ENCODE measurements at regions not wholly inside any gene's neighbourhood (a gene's known extent, or its start where the extent isn't known, plus 50 kb on each side); places are given as distances from the start of the nearest gene placed in this dataset.

- no peak for DNase-seq (ENCODE audit: low read depth in 2 of 2)
These were observed 80.4 kb upstream of the DIO3 start for GRCh38 chr14:101480747-101481530.

- DNase-seq (ENCODE audit: low read depth in 2 of 2): no peak
These were observed 79.7 kb upstream of the DIO3 start for GRCh38 chr14:101481557-101481956.

DNA sequence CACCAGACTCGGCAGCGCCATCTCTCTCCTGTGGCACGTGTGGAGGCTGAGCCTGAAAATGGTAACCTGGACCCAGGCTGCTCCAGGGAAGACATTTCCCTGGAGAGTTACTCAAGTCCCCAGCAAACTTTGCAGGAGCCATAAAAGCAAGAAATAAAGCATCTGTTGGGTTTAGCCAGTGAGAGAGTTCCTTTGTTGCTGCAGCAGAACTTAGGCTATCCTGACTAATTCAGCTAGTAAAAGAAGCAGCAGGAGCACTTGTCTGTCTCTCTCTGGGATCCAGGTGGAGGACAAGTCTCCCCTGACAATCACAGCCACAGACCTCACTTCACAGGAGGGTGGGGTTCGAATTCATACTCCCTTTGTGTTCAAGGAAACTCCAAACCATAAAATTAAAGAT lies 79.2 kb upstream of the DIO3 start:
- DNase-seq (ENCODE audit: low read depth in 2 of 2): no peak

- DNase-seq (ENCODE audit: low read depth in 2 of 2): no peak
These were observed 77.5 kb upstream of the DIO3 start for GRCh38 chr14:101483829-101484228.

GRCh38 chr14:101489092-101489760 lies 72.1 kb upstream of the DIO3 start:
- no peak for DNase-seq (ENCODE audit: low read depth in 2 of 2)

DNA sequence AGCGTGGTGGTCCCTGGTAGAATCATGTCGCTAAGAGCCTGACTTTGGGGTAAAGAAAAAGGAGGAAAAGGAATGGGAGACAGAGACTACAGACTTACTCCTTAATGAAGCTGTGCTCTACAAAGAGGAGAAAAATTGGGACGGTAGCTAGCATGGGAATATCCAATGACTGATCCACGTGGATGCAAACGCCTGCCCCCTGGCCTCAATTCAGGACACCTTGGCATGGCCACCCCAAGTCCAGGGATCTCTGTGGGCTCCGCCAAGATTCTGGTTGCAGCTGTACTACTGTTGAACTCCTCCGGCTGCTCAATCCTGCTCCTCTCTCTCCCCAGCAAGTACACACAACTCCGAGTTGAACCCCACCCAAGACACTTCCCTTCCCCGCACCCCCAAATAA lies 70.5 kb upstream of the DIO3 start:
- DNase-seq (ENCODE audit: low read depth in 2 of 2): no peak

DNA sequence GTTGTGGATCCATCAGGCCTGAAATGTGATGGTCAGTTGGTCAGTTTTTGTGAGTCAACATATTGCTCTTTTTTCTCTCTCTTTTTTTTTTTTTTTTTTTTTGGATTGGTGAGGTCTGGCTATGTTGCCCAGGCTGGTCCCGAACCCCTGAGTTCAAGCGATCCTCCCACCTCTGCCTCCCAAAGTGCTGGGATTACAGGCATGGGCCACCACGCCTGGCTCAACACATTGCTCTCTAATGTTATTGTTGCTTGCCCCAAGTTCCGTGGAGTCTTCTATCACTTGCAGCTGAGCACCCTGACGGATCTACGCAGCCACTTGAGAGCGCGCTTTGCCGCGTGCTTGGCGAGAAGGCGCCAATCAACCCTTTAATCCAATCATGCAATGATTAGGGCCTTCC lies 69.5 kb upstream of the DIO3 start:
- DNase-seq (ENCODE audit: low read depth in 2 of 2): no peak

DNA sequence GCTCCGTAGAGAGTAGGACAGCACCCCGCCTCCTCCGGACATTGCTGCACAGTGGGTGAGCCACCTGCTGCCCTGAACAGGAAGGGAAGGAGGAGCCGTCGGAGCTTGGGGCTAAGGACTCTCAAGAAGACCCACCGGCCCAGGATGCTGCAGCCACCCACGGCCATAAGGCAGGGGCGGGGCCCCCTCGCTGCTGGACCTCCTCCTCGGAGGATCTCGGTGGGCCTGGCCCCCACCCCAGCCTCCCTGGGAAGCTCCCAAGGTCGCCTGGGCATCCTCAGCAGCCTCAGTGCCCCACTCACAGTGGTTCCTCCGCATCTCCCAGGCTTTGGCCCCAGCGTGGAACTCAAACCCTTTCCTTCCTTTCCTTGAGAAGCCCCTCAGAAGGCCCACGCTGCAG lies 68.6 kb upstream of the DIO3 start:
- DNase-seq (ENCODE audit: low read depth in 2 of 2): no peak

DNA sequence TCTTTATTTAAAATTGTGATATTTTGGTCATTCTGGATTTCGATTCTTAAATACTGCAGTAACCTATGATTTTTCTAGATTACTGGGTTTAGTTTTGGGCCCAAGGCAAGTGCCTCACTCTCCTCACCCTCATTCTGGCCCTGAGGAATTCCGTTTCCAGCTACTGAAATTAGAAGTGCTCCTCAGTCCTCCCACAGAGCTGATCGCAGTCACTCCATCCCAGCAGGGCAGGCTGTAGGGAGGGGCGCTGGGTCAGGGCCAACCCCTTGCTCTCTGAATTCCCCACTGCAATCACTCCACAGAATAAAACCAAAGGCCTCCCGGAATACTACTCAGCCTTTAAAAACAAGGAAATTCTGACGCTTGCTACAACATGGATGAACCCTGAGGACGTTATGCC lies 66.5 kb upstream of the DIO3 start:
- DNase-seq (ENCODE audit: low read depth in 2 of 2): no peak

DNA sequence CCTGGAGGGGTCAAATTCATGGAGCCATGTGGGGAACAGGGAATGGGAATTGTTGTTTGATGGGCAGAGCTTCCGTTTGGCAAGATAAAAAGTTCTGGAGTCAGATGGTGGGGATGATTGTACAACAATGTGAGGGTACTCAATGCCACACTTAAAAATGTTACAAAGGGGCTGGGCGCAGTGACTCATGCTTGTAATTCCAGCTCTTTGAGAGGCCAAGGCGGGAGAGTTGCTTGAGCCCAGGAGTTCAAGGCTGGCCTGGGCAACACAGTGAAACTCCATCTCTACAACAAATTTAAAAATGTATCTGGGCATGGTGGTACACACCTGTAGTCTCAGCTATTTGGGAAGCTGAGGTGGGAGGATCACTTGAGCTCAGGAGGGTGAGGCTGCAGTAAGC lies 66.0 kb upstream of the DIO3 start:
- no peak for DNase-seq (ENCODE audit: low read depth in 2 of 2)

DNA sequence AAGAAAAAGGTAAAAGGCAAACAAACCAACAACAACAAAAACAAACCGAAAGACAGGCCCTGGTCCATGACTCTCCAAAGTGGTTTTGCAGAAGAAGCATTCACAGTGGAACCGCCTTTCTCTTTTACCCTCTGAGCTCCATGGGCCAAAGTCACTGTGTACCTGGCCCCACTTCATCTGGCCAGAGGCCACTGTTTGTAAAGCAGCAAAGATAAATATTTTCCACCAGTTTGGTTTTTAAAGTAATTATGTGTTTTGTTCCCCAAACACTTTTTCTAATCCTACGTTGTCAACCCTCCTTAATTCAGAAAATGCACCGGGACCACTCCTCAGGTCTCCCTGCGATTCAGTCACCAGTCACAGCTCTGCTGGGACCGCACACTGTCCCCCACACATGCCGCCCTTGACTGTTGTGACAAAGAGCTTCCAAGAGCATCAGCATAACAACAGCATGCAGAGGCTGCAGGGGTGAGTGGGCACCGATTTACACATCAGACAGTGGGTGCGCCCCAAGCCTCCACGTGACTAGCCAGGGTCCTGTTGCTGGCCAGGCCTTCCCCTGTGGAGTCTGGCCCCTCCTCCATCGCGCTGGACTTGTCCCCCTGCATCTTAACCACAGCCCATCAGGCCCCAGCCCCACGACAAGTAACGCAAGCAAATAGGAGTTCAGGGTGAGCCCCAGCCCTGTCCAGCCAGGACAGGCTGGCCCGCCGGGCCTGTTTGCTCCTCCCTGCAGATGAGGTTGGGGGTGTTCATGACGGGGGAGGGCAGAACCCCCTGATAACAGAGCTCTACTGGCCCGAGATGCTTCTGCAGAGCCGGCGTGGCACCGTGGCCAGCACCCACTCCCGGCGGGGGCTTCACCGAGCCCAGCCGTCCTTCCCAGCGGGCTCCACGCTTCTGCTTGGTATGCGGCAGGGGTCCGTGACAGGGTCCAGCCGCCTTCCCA lies 65.2 kb upstream of the DIO3 start:
- DNase-seq (ENCODE audit: low read depth in 2 of 2): no peak

GRCh38 chr14:101496776-101497683 lies 64.3 kb upstream of the DIO3 start:
- no peak for DNase-seq (ENCODE audit: low read depth in 2 of 2)

DNA sequence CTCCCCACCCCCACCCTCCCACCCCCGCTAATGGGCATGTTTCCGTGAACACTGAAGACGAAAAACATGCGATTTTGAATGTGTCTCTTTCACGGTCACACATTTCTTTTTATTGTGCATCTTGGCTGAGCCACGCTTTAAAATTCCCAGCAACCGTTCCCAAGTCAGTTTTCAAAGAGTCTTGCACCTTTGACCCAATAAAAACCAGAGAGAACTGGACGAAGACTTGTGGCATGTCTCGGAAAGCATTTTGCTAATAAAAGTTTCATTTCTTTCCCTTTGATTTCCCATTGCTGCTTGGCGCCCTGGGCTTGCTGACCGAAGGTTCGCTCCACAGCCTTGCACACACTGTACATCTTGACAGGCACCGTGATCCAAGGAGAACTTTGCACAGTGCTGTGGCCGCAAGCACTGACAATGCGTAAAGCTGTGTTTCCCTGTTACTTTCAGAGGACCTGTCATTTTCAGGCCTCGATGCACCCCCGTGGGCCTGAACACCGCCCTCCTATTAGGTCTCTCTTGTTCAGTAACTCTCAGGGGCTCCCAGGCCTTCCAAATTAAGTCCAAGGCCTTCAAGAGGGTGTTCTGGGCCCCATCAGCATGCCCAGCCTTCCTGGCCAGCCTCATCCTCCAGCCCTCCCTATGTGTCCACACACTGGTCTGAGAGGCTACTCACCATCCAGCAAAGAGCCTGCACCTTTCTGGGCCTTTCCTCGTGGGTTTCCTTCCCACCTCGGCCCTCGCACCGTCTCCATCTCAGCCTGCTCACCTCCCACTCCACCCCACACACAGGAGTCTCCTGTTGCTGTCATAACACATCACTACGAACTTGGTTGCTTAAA lies 63.4 kb upstream of the DIO3 start:
- no peak for DNase-seq (ENCODE audit: low read depth in 2 of 2)

DNA sequence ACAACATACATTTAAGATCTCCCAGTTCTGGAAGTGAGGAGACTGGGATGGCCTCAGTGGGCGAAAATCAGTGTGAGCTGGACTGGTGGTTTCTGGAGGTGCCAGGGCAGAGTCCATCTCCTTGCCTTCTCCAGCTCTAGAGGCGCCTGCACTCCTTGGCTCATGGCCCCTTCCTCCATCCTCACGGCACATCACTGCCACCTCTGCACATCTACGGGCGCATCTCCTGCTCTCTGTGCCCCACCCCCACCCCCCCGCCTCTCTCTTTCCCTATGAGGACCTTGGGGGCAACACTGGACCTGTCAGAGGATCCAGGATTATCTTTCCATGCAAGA lies 62.8 kb upstream of the DIO3 start:
- no peak for DNase-seq (ENCODE audit: low read depth in 2 of 2)

GRCh38 chr14:101499080-101499479 lies 62.2 kb upstream of the DIO3 start:
- DNase-seq (ENCODE audit: low read depth in 2 of 2): no peak

- DNase-seq (ENCODE audit: low read depth in 2 of 2): no peak
These were observed 61.8 kb upstream of the DIO3 start for GRCh38 chr14:101499513-101499912.

DNA sequence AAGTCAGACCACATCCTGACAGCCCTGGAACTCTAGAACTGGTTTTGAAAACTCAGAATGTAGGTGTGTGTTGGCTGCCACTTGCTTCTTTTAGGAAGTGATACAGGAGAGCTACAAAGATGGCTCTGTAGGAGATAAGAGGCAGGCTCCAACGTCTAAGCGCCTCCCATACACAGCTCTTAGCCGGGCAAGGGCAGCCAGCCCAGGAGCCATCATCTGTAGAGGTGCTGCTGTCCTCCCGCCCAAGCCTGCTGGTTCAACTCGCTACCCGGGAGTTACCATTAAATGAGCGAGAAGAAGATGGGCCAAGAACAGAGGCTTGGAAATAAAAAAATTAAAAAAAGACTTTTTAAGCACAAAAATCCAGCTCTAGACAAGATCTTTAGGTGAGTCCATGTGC lies 61.2 kb upstream of the DIO3 start:
- DNase-seq (ENCODE audit: low read depth in 2 of 2): no peak

DNA sequence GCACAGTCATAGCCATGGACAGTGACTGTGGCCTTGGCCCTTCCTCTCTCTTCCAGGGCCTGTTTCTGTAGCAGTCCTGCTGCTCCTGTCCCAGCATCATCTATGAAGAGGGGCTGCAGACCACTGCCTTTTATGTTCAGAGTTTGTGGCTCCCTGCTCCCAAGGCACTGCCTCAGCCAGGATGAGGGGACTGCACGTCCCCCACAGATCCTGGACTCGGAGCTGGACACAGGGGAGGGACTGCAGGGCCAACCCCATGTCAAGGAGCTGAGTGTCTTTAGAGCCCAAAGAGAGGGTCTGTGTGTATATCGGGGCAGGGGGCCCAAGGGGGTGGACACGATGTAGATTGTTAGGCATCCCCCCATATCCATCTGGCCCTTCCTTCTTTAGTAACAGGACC lies 60.6 kb upstream of the DIO3 start:
- DNase-seq (ENCODE audit: low read depth in 2 of 2): no peak

DNA sequence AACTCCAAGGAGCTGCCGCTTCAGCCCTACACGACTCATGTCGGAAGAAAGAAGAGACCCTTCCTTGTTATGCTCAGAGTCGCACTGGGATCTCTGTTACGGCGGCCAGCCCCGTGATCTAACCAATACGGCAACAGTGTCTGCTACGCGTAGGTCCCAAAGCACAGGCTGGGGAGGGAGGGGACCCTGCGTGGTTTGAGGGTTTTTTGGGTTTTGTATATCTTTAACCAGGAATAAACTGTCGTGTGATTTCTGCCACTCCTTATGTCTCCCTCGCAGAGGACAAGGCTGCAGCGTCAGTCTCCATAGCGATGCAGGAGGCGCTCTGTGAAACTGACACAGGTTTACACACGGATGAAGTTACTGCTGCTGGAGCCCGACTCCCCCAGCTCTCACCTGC lies 60.0 kb upstream of the DIO3 start:
- DNase-seq (ENCODE audit: low read depth in 2 of 2): no peak

DNA sequence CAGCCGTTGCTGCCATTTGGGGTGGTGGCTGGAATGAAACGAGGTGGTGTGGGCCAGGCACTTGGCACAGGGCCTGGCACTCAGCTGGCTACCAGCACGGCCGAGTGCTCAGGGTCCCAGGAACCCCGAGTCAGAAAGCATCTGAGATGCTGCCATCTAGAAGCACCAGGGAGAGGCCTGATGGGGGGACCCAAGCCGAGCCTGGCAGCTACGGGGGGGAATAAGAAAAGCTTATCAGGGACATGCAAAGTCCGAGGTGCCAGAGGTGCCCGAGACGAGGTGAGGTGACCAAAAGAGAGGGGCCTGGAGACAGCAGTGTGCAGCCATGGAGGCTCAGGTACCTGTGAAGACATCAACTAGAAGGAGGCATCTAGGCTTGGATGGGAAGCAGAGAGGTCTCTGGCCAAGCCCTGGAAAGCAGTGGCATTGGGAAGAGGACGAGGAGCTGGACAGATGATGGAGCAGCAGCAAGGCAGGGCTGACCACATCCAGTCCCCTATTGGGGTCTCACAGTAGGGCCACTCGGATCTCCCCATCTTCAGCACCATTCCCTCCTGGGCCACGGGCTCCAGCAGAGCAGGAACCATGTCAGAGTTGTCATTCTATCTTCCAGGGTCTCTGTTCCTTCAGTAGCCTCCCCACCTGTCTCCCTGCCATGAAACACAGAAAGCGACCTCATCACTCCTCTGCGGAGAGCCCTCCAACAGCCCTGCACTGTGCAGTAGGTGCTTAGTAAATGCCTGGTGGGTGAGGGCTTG lies 59.3 kb upstream of the DIO3 start:
- DNase-seq (ENCODE audit: low read depth in 2 of 2): no peak

Measured in stimulated activated CD8-positive, alpha-beta memory T cell treated with anti-CD3 and anti-CD28 coated beads, Interleukin-15, amount 100 ng/mL, for 4 hours (primary cell).